ELF-1 (cell line): ENCODE measurements at regions not wholly inside any gene's neighbourhood (a gene's known extent, or its start where the extent isn't known, plus 50 kb on each side); places are given as distances from the start of the nearest gene placed in this dataset.
A peak's percentile ranks its signal among the peaks of the same experiment; 100 is the strongest.

Experiments
- DNase-seq: peaks from one replicate; pipeline ENCODE4 v3.0.0-alpha.2; 2016; ENCODE audit warnings: low read depth, low spot score

DNA sequence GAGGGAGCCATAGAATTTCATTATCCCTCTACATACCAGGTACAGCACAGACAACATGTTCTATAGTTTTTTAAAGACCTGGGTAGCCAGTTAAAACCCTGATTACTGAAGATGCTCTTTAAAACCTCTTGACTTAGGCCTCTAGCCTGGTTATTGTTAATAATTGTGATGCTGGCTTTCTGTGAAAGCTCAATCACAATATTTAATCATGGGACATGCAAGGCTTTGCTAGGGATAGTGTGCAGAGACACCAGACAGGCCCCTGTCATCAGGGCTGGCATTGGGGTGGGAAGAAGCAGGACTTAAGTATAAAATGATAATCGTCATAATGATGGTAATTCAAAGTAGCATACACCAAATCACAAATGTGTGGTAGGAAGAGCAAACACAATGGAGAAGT, 274.4 kb downstream of the PTBP2 start:
- DNase-seq = no peak

- no peak for DNase-seq
Observed at GRCh38 chr1:96997717-96998116, 276.1 kb downstream of the PTBP2 start.

DNA sequence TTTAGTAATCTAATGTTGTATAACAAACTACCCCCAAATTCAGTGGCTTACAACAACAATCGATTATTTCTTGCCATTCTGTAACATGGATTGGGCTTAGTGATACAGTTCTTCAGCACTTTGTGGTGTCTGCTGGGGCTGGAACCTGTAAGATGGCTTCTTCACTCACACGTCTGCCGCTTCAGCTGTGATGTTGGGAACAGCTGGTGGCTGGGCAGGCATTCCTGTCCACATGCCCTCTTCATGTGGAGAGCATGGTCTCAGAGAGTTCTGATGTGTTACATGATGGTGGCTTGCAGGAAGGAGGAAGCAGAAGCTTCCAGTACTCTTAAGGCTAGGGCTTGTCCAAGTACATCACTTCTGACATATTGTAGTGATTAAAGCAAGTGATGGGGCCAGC, 276.9 kb downstream of the PTBP2 start:
- no peak for DNase-seq

DNA sequence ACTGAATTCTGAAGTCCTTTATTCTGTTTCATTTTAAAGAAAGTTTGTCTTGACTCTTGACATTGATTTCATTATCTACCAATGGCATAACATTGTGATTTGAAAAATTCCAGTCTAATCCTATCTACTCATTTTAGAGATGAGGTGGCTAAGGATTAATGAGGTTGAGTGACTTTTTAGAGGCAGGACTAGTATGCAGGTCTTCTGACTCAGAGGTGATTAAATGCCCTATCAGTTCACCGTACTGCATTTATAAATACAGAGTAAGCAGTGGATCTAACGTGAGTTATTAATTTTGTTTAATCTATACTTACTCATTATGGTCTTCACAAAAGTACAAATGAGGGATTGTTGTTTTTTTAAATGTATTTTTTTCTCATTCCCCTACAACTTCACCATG, 277.6 kb downstream of the PTBP2 start:
- no peak for DNase-seq

- no peak for DNase-seq
Observed at GRCh38 chr1:97004054-97004453, 282.5 kb downstream of the PTBP2 start.

- DNase-seq = no peak
Observed at GRCh38 chr1:97004743-97005142, 283.2 kb downstream of the PTBP2 start.

DNA sequence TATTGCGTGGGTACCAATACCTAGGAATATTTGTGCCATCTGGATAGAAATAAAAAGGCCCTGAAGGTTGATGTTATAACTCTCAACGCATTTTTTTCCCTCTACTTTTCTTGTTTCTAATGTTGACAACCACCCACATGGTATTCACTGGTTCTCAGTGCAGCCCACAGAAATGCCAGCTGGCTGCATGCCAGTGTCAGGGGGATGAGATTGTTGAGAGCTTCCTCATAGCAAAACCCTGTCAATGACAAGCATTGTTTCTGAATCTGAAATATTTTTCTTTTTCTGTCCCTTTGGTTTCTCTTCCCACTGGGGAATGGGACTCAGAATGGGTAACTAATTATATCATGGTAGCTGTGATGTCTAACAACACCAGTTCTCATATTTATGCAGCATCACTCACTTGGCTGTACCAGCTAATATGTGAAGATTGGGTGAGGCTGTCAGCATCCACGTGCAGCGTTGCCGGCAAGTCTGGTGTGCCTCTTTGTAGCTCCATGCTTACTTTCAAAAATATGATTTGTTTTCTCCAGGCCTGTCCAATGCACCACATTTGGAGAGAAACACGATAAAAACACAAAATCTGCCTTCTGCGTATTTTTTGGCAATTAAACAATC, 284.6 kb downstream of the PTBP2 start:
- DNase-seq = no peak

DNA sequence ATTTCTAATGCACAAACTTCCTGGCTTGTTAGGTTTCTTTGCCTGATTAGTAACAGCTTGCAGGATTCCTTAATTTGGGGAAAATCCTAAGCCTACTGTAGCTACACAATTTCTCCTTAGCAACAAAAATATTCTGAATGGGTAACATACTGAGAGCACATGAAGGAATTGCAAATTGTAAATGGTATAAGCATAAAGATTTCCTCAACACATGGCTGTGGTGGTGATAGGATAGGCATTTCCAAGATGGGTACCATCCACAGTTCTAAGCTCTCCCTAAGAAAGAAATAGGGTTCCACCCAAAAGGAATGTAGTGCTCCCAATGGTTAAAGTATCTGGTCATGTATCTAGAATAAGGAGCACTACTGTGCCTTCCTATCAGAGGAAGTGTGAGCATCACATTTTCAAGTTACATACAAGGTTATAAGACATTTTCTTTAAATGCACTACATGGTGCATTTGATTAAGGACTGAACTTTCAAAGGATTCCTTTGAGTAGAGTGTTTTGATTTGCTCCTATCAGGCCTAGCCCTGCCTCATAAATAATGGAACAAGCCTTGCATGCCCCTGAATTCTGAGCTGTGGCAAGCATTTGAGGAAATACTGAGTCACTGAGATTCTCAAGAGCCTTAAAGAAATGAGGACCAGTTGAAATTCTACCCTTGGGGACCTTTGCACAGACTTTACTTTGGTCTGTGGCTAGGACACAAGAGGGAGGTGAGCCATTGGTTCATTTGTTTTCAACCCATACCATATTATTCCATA, 286.4 kb downstream of the PTBP2 start:
- DNase-seq = no peak

GRCh38 chr1:97010566-97011264, 289.1 kb downstream of the PTBP2 start:
- DNase-seq = no peak

GRCh38 chr1:97013136-97013535, 291.6 kb downstream of the PTBP2 start:
- no peak for DNase-seq

- DNase-seq = no peak
Observed at GRCh38 chr1:97013941-97014340, 292.4 kb downstream of the PTBP2 start.

- no peak for DNase-seq
Observed at GRCh38 chr1:97014426-97014825, 292.8 kb downstream of the PTBP2 start.

DNA sequence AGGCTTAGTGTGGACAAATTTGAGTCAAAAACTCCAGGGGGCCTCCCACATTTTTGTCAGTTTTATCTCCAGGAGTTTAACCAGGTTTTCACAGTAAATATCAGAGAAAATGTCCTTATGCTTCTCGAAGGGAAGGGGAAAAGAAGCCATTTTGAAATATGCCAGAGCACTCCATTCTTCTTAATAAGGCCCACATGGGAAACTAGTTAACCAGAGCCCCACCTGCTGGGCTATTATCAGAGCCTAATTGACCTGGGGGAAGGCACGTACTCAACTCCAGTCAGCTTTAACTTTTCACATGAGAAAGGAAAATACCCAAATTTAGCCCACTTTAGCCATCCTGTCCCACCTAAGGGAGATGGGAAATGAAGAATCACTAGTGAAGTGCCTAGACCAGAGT, 296.3 kb downstream of the PTBP2 start:
- DNase-seq = peak; percentile 42
